HG03558 (cell line): ENCODE measurements at regions not wholly inside any gene's neighbourhood (a gene's known extent, or its start where the extent isn't known, plus 50 kb on each side); places are given as distances from the start of the nearest gene placed in this dataset.

Experiments used
- ATAC-seq: cut with Tn5 transposase; IDR thresholded peaks from one replicate; pipeline ENCODE4 v1.9.1; 2021; ENCODE audit warnings: moderate number of reproducible peaks; ENCODE audit not compliant: unreplicated experiment; ENCODE audit errors: extremely low read depth

DNA sequence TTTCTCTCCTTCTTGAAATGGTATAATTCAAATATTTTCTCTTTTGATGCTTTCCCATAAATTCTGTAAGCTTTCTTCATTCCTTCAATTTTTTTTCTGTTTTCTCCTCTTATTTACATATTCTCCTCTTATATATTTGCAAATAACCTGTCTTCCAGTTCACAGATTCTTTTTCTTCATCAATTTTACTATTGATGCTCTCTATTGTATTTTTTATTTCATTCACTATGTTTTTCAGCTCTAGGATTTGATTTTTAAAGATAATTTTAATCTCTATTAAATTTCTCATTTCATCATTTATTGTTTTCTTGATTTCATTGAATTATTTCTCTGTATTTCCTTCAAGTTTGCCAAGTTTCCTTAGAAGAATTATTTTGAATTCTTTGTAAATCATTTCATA, 54.0 kb upstream of the PRPS1L1 start:
- no peak for ATAC-seq

- no peak for ATAC-seq
These were observed 54.5 kb upstream of the PRPS1L1 start for GRCh38 chr7:18082169-18082568.

GRCh38 chr7:18086165-18087025, 58.7 kb upstream of the PRPS1L1 start:
- no peak for ATAC-seq

GRCh38 chr7:18087026-18087686, 59.5 kb upstream of the PRPS1L1 start:
- no peak for ATAC-seq

DNA sequence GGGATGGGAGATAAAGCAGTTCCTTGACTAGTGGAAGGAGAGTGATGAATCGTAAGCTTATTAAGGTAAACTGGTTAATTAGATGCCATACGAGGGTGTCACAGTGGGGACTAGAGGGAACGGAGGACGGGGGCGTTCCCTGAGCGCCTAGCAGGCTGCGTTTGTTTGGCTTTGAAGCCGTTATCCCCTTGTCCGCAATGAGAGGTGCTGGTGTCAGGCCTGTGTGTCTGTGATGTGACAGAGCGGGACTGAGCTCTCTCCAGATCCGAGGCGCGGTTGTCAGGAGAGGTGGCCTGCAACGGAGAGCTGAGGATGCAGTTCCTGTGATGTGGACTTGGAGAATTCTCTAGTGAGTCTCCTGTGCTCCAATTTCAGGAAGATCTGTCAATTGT, 60.0 kb upstream of the PRPS1L1 start:
- ATAC-seq: no peak

- ATAC-seq: no peak
These were observed 68.4 kb upstream of the PRPS1L1 start for GRCh38 chr7:18096087-18096486.

GRCh38 chr7:18102576-18102975, 74.9 kb upstream of the PRPS1L1 start:
- no peak for ATAC-seq

- ATAC-seq: no peak
These were observed 76.0 kb upstream of the PRPS1L1 start for GRCh38 chr7:18103436-18104218.

DNA sequence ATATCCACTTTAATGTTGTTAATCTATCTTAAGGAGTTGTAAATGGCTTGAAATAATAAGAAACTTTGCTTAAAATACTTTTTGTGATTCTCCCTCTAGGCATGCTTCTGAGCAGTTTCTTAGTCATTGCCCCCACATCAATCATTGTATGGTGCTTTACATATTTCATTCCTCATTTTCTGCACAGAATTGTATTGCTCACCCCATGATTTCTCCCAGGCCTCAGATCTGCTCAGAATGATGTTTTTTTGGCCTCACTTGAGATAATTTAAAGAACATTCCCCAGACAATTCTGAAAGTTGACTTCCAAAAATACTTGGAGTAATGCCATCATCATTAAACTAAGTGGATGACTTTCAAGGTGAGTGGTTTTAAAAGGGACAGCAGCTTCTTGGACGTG, 82.1 kb upstream of the PRPS1L1 start:
- no peak for ATAC-seq

- no peak for ATAC-seq
These were observed 89.0 kb upstream of the PRPS1L1 start for GRCh38 chr7:18116661-18117060.

GRCh38 chr7:18117482-18117881, 89.8 kb upstream of the PRPS1L1 start:
- no peak for ATAC-seq

DNA sequence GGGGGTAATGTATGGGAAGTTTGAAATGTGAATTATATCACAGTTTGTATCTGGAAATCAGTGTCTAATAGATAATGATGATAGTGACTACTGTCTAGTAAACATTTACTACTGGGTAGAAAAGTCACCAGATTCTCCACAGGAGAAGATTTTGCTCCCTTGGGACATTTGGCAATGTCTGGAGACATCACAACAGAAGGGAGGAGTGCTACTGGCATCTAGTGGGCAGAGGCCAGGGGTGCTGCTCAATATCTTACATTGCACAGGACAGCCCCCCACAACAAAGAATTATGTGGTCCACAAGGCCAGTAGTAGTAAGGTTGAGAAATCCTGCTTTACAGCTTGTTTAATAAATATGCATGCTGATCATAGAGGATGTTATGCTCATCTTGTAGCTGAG, 92.3 kb upstream of the PRPS1L1 start:
- no peak for ATAC-seq

GRCh38 chr7:18123508-18124239, 96.0 kb upstream of the PRPS1L1 start:
- no peak for ATAC-seq

DNA sequence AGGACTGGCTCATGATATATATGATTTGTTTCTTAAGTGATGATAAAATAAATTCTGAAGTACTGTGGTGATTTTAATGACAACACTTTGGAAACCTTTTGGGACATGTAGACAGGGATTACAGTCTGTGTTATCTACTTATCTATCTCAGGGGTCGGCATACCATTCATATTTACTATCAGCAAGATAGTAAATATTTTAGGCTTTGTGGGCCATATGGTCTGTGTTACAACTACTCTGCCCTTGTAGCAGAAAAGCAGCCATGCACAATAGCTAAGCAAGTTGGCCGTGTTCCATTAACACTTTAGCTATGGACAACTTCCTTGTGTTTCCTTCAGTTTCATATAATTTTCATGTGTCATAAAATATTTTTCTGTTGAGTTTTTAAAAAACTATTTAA, 97.8 kb upstream of the PRPS1L1 start:
- no peak for ATAC-seq

GRCh38 chr7:18126281-18126680, 98.6 kb upstream of the PRPS1L1 start:
- no peak for ATAC-seq

DNA sequence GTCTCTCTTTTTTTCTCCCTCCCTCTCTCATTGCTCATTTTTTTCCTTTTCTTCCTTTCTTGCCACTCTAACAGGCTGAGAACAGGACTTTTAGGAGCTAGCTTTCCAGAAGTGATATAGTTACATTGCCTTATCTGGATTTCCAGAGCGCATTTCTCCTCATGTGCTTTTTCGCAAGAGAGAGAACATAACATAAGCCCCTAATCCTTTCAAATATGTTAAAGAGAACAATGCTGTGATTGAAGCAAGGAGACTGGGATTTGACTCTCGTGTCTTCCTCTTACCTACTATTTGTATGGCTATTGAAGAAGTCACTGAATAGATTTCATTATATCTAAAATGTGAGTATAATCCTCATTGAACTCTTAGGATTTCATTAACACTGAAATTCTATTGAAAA, 101.2 kb upstream of the PRPS1L1 start:
- ATAC-seq: no peak

GRCh38 chr7:18132811-18133210, 105.2 kb upstream of the PRPS1L1 start:
- ATAC-seq: no peak

- ATAC-seq: no peak
These were observed 106.3 kb upstream of the PRPS1L1 start for GRCh38 chr7:18133921-18134320.

GRCh38 chr7:18140943-18141342, 113.3 kb upstream of the PRPS1L1 start:
- no peak for ATAC-seq

- no peak for ATAC-seq
These were observed 116.5 kb upstream of the PRPS1L1 start for GRCh38 chr7:18144166-18144565.
